GM19025 (cell line): ENCODE measurements at regions not wholly inside any gene's neighbourhood (a gene's known extent, or its start where the extent isn't known, plus 50 kb on each side); places are given as distances from the start of the nearest gene placed in this dataset.

Source experiments
- ATAC-seq: cut with Tn5 transposase; IDR thresholded peaks from one replicate; pipeline ENCODE4 v1.9.1; 2021; ENCODE audit warnings: mild to moderate bottlenecking, low read depth, moderate library complexity; ENCODE audit not compliant: unreplicated experiment

DNA sequence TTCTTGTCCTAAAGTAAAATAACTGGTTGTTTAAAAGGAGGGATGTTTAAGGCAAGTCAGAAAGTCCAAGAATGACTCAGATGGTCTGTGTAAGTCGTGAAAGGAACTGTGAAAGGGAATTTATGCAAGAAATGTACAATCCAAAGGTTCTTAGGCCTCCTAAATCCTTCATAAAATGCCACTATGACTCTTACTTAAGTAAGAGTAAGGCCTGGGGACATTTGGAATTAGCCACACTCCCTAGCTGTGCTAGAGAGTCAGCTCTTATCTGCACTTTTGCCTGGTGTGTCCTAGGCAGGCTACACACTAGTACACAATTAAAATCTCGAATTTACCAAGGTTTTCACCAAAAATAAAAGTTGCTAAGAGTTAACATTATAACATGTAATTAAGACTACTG lies 686.9 kb downstream of the UQCRFS1 start:
- ATAC-seq, result no peak

- ATAC-seq, result no peak
Observed at GRCh38 chr19:28523619-28524018, 689.3 kb downstream of the UQCRFS1 start.

DNA sequence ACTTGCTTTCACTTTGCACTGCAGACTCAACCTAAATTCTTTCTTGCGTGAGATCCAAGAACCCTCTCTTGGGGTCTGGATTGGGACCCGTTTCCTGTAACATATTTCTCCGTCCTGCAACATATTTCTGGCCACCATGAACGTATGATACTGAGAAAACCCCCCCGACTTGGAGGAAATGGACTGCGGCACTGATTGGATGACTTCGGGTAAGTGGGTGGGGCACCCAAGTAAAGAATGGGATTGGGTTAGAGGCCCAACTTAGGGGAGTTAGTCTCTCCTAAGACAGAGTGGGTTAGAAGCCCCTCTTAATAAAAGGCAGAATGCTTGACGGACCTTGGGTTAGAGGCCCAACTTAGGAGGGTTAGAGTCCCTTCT lies 690.4 kb downstream of the UQCRFS1 start:
- no peak for ATAC-seq

- ATAC-seq, result no peak
Observed at GRCh38 chr19:28521614-28522544, 691.1 kb downstream of the UQCRFS1 start.

DNA sequence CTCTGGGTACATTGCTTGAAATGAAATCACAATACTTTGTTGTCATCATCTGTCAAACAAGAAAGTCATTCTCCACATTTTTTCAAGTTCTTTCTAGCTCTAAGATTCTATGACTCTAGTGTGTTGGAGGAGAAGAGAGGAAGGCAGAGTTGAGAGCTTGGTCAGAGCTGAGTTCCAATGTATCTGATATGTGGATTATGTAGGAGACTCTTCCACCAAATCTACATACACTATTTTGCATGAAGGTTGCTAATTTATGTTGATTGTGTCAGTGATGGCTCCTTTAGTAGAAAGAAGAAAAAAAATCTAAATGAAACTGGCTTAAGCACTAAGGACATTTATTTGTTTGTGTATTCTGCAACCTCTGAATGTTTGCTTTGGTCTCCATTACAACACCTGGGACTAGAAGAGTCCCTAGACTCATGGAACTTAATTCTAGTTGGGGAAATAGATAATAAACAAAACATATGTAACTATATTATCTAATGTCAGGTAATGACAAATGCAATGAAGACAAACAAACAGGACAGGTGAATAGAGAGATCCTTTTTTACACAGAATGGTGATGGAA lies 691.9 kb downstream of the UQCRFS1 start:
- no peak for ATAC-seq

DNA sequence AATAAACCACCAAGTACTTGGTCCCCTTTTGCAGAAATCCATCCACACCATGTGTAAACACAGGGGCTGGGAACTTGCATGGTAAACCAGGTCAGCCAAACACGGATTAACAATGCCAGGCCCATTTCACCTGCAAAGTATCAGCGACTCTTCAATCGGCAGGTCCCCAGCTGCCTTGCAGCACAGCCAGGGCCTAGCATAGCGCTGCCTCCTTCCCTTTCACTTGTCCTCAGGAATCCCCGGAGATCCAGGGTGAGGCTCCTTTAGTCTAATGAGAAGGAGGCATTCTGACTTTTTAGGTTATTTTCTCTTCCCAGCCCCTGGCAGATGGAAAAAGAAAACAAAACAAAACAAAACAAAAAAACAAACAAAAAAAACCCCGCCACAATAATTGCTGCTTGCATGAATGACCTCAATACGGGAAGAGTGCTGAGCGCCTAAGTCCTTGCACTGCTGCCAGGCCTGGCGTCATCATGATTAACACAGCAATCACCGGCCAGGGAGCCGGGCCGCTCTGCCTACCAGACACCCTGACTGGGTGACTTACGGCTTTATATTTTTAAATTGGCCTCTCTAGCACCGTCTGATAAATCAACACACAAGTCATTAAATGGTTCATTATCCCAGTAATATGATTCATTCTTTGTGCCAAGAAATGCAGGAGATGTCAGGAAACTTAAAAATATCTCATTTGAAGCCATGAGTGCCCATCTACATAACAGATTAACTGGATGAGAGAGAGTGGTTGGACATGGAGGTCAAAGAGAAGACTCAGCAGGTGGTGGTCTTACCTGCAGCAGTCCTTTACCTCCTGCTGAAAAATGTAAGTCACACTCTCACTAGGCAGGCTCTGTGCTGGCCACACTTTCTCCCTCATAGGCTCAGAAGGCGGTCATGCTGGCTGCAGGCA lies 692.7 kb downstream of the UQCRFS1 start:
- no peak for ATAC-seq

- ATAC-seq, result no peak
Observed at GRCh38 chr19:28519218-28519779, 693.7 kb downstream of the UQCRFS1 start.

DNA sequence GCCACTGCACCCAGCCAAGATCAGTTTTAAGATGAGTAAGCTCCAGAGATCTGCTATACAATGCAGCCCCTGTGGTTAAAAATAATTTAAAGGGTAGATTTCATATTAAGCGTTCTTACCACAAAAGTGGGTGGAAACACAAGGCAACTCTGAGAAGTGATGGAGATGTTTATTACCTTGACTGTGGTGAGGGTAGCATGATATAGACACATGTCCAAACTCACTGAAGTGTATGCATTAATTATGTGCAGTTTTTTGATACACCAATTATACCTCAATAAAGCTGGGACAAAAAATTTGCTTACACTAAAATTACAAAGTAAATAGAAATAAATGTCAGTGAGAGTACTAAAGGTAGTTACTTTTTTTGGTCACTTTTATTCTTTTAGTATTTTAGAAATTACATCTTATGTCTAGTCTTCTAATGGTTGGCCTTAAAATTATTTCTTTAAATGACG lies 696.5 kb downstream of the UQCRFS1 start:
- no peak for ATAC-seq

GRCh38 chr19:28514166-28514565 lies 698.8 kb downstream of the UQCRFS1 start:
- ATAC-seq, result no peak

GRCh38 chr19:28511655-28512054 lies 701.3 kb downstream of the UQCRFS1 start:
- ATAC-seq, result no peak

DNA sequence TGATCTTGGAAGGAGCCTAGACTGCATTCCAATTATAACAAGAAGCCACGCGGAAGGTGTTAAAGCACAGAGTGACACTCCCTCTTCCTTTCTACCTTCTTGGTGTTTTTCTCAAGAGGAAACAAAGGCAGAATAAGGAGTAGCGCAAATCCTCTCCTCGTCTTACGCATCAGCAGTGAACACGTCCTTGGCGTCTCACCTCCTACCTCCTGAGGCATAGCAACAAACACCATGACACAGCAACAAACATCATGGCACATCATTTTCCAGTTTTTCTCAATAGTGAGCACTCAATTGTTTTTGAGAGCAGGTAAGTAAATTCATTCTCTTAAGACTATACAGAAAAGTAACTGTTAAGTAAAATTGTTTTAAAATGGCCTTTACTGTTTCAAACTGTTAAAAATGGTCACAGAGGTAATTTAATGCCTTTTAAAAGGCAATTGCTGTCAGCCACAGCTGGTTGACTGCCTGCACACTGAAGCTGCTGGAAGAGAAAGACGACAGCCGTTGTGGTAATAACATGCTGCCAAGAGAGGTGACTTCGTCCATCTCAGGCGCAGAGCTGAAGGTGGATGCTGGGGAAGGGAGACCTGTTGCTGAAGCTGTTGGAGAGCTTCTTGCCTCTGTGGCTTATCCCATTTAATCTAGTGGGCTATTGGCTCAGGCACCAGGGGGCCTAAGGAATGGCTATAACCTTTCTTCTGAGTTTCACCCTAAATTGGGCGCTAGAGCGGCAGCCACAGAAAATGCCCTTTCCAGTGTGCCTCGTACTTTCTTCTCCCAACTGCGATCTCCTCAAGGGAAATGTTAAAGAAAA lies 703.7 kb downstream of the UQCRFS1 start:
- ATAC-seq, result no peak

DNA sequence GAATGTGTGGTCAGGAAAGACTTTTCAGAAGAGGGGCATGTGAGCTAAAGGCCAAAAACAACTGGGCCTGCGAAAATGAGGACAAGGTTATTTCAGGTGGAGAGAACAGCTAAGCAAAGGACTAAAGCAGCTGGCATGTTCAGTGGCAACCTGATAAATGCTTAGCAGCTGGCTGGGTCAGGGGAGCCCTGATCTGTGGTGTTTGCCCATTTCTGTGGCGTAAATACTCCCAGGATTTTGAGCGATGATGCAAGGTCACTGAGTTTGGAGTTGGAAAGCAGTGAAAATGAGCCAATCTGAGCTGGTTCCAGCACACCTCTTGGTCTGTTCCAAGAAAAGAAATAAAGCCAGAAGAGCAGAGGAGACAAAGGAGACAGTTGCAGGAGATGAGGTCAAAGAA lies 704.3 kb downstream of the UQCRFS1 start:
- ATAC-seq, result no peak

DNA sequence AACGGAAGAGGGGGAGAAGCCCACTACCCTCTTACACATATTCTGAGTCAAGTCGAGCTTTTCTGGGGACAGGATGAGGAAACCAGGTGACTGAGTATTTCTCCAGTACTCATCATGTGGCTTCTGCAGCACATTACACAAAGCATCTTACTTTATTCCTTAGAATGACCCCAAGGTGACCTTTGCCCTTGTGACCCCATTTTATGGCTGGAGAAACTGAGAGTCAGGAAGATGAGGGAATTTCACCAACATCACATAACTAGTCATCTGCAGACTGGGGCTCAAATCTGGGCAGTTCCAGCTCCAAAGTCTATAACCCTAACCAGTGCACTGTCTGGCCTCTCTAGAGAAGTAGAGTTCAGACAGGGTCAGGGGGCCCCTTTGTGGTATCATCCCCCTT lies 707.0 kb downstream of the UQCRFS1 start:
- no peak for ATAC-seq

DNA sequence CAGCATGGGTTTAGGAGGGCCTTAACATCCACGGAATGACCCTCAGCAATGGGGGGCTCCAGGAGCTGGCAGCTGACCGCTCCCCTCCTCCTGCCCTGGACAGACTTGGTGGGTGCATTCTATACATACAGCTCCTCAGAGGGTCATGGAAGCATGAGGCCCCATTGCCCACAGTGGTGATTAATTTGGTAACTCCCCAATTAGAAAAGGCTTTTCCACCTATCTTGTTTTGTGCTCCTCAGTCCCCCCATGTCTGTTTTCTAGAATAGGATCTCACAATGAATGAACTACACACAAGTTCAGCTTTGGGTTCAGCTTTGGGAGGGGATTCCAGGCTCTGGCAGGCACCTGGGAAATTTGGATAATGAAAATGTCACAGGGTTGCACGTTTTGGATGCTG lies 707.8 kb downstream of the UQCRFS1 start:
- no peak for ATAC-seq

- ATAC-seq, result no peak
Observed at GRCh38 chr19:28504727-28505126, 708.2 kb downstream of the UQCRFS1 start.

DNA sequence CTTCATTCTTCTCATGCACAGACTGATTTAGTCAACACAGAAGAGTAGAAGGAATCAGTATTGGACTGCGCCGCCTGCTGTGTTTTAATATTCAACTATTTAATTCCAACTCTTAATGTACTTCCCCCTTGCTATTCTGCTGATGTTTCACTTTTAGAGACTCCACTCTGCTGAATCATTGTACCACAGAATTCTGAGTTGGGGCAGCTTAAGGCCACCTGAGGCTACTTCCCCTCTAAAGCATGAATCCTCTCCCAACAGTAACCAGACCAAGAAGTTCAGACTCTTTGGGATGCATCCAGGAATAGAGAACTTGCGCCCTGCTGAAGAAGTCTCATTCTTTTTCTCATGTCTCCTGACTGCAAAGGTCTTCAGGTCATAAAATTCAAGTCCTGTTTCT lies 708.8 kb downstream of the UQCRFS1 start:
- ATAC-seq, result no peak

GRCh38 chr19:28502879-28503734 lies 709.8 kb downstream of the UQCRFS1 start:
- no peak for ATAC-seq

DNA sequence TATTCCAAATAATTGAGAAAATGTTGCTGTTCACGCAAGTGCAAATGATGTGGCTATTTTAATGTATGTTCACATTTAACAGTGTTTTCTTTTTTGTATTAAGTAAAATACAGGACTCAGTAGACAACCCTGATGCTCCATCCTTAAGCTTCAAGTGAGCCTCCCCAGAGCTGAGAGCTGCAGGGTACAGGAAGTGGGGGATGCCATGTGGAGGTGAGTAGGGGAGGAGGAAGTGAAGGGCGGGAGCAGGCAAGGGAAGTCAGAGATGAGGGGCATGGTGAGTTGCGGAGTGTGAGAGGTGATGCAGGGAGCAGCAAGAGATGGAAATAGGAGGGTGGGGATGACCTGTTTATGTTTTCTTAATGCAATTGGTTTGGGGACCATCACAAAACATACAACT lies 711.0 kb downstream of the UQCRFS1 start:
- ATAC-seq, result no peak
